ENCODE measurements at regions not wholly inside any gene's neighbourhood (a gene's known extent, or its start where the extent isn't known, plus 50 kb on each side); places are given as distances from the start of the nearest gene placed in this dataset.

DNA sequence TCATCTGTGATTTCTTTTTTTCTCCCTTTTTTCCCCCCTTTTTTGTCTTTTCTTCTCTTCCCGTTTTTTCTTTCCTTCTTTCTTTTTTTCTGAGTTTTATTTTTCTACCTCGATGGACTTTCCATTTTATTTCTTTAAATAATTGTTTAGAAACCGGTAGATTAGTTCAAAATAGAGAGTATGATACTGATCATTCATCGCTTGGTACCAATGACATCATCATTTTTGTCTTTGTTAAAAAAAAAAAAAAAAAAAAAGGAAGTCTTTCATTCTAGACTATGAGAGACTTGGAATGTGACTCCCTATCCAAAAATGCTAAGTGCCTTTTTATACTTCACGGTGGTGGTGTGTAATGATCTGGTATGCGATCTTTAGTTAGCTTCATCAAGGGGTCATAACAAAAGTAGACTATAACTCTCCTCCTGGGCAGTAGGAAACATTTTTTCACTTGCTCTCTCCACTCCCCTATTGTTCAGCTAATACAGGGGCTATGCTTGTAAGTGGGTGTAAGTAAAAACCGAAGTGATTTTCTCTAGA lies 1517.5 kb upstream of the ZEB2 start:
- TF ChIP-seq, protein P1, sequence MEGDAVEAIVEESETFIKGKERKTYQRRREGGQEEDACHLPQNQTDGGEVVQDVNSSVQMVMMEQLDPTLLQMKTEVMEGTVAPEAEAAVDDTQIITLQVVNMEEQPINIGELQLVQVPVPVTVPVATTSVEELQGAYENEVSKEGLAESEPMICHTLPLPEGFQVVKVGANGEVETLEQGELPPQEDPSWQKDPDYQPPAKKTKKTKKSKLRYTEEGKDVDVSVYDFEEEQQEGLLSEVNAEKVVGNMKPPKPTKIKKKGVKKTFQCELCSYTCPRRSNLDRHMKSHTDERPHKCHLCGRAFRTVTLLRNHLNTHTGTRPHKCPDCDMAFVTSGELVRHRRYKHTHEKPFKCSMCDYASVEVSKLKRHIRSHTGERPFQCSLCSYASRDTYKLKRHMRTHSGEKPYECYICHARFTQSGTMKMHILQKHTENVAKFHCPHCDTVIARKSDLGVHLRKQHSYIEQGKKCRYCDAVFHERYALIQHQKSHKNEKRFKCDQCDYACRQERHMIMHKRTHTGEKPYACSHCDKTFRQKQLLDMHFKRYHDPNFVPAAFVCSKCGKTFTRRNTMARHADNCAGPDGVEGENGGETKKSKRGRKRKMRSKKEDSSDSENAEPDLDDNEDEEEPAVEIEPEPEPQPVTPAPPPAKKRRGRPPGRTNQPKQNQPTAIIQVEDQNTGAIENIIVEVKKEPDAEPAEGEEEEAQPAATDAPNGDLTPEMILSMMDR (conservative IDR thresholded peaks at IDR 0.05; ENCODE audit: low read depth, low read length), result no peak
- TF ChIP-seq EZH2 (IDR thresholded peaks at IDR 0.05; ENCODE audit: low read length, unreplicated experiment) (no peak), EZH2phosphoT487 (IDR thresholded peaks at IDR 0.05; ENCODE audit: borderline replicate concordance, low read length) (no peak)

All from PC-3 (cell line).